OCI-LY3 (cell line): ENCODE measurements at regions not wholly inside any gene's neighbourhood (a gene's known extent, or its start where the extent isn't known, plus 50 kb on each side); places are given as distances from the start of the nearest gene placed in this dataset.

ENCODE experiments used
- EZH2phosphoT487 ChIP-seq: fragments of 200-600 bp; shearing (Covaris generic); IDR thresholded peaks from 2 replicates; pipeline ENCODE4 v1.6.1; 2018; ENCODE audit warnings: antibody characterized with exemption, mixed run types, low read depth
- TF ChIP-seq, protein P1 (sequence below): fragments of 200-600, 300-600 bp; sonication (generic); IDR thresholded peaks from 2 replicates; pipeline ENCODE4 v1.5.1; 2014; ENCODE audit warnings: antibody characterized with exemption, low read length, low read depth

DNA sequence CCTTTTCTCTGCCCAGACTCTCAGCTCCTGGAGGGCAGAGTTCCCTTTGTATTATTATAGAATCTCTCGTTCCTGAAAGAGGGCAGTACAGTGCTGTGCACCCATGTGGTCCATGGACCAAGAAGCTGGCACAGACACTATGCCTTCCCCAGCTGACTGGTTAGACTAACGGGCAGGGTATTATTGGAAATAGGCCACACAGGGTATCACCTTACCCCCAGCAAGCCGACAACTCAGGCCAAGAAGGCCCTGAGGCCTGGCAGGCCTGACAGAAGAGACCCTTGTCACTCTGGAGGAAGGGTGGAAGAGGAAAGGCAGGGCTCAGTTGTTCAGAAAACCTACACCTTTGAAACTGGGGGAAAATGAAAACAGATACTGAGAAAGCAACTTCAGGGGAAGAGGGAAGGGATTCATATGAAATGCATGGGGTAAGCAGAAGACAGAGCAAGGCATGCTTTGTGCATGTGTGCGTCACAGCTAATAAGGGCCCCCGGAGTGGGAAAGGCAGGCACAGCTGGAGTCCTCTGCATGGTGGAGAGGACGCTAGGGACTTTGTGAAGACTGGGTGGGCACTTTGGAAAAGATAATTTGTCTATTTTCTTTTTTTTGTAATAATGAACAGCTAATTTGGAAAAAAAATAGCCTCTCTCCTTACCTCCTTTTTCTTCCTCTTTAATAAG, 476.8 kb upstream of the CELF4 start:
- TF ChIP-seq, protein P1, sequence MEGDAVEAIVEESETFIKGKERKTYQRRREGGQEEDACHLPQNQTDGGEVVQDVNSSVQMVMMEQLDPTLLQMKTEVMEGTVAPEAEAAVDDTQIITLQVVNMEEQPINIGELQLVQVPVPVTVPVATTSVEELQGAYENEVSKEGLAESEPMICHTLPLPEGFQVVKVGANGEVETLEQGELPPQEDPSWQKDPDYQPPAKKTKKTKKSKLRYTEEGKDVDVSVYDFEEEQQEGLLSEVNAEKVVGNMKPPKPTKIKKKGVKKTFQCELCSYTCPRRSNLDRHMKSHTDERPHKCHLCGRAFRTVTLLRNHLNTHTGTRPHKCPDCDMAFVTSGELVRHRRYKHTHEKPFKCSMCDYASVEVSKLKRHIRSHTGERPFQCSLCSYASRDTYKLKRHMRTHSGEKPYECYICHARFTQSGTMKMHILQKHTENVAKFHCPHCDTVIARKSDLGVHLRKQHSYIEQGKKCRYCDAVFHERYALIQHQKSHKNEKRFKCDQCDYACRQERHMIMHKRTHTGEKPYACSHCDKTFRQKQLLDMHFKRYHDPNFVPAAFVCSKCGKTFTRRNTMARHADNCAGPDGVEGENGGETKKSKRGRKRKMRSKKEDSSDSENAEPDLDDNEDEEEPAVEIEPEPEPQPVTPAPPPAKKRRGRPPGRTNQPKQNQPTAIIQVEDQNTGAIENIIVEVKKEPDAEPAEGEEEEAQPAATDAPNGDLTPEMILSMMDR = no peak
- TF ChIP-seq EZH2phosphoT487 = no peak
